H1 (cell line): ENCODE measurements at regions not wholly inside any gene's neighbourhood (a gene's known extent, or its start where the extent isn't known, plus 50 kb on each side); places are given as distances from the start of the nearest gene placed in this dataset.

Experiments
- BACH1 ChIP-seq: IDR thresholded peaks from 2 replicates; pipeline ENCODE4 v1.6.1; 2012; ENCODE audit warnings: low read length, improper control_type of control experiment
- CEBPB ChIP-seq: IDR thresholded peaks from 2 replicates; pipeline ENCODE4 v1.6.1; 2012; ENCODE audit warnings: low read depth, low read length
- CREB1 ChIP-seq: IDR thresholded peaks from 2 replicates; pipeline ENCODE4 v1.6.1; 2012; ENCODE audit warnings: inconsistent platforms
- JUN ChIP-seq: IDR thresholded peaks from 2 replicates; pipeline ENCODE4 v1.6.1; 2011; ENCODE audit warnings: low read depth, mild to moderate bottlenecking, improper control_type of control experiment, low read length
- JUND ChIP-seq: IDR thresholded peaks from 2 replicates; pipeline ENCODE4 v1.6.1; 2011; ENCODE audit warnings: mild to moderate bottlenecking, improper control_type of control experiment, low read length
- NRF1 ChIP-seq: IDR thresholded peaks from 2 replicates; pipeline ENCODE4 v1.6.1; 2011; ENCODE audit warnings: mild to moderate bottlenecking, low read depth, low read length, improper control_type of control experiment
- PHF8 ChIP-seq: fragments of 200-600 bp; sonication (generic); conservative IDR thresholded peaks from 2 replicates; pipeline ENCODE4 v1.7.1; 2012; ENCODE audit warnings: low read depth, mild to moderate bottlenecking, inconsistent platforms, low read length, moderate library complexity
- POLR2AphosphoS5 ChIP-seq: IDR thresholded peaks from 2 replicates; pipeline ENCODE4 v1.6.1; 2011; ENCODE audit warnings: low read depth, low read length
- RAD21 ChIP-seq, 2 experiments: IDR thresholded peaks in 1 of 2; conservative IDR thresholded peaks in 1 of 2; 2 replicates each; pipeline ENCODE4 v1.6.1; 2011; ENCODE audit warnings: low read depth in 2 of 2, low read length in 2 of 2, improper control_type of control experiment in 1 of 2, inconsistent platforms in 1 of 2, mild to moderate bottlenecking in 1 of 2, moderate library complexity in 1 of 2
- SP2 ChIP-seq: IDR thresholded peaks from 2 replicates; pipeline ENCODE4 v1.6.1; 2012; ENCODE audit warnings: mild to moderate bottlenecking, low read length, inconsistent platforms
- TCF12 ChIP-seq: IDR thresholded peaks from 2 replicates; pipeline ENCODE4 v1.6.1; 2011; ENCODE audit warnings: low read depth, mild to moderate bottlenecking, low read length
- TF ChIP-seq, protein P1 (sequence below), 3 experiments: IDR thresholded peaks; 1 replicate in 2 of 3; 2 replicates in 1 of 3; pipeline versions ENCODE4 v1.5.1 to v1.6.1; 2011; ENCODE audit warnings: low read length in 3 of 3, mild to moderate bottlenecking in 3 of 3, inconsistent platforms in 2 of 3, low read depth in 1 of 3, moderate library complexity in 1 of 3; ENCODE audit not compliant: insufficient read depth in 1 of 3; ENCODE audit errors: control extremely low read depth in 1 of 3

DNA sequence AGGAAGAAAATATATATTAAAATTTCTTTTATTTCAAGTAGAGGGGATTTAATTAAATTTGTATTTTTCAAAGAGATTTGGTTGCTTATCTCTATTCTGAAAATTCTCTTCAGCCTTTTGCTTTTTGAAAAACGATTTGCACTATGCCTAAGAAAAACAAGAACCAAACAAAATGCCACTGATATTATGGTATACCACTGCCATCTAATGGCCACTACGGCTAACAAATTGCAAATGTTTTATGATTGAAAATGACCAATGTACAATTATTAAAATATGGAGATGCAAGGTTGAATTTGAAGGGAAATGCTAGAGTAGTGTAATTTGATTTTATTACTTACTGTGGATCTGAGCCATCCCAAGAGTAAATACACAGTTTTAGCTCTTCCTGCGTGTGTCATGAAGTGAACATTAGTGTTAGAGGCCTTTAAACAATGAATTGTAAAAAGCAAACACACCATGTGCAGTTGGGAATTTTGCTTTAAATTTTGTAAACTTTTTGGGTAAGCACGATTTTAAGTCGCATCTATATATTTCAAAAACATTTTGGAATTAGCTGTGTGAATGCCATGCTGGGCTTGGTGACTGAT lies 137.4 kb upstream of the USP25 start:
- no peak for TF ChIP-seq TCF12
- TF ChIP-seq, protein P1, sequence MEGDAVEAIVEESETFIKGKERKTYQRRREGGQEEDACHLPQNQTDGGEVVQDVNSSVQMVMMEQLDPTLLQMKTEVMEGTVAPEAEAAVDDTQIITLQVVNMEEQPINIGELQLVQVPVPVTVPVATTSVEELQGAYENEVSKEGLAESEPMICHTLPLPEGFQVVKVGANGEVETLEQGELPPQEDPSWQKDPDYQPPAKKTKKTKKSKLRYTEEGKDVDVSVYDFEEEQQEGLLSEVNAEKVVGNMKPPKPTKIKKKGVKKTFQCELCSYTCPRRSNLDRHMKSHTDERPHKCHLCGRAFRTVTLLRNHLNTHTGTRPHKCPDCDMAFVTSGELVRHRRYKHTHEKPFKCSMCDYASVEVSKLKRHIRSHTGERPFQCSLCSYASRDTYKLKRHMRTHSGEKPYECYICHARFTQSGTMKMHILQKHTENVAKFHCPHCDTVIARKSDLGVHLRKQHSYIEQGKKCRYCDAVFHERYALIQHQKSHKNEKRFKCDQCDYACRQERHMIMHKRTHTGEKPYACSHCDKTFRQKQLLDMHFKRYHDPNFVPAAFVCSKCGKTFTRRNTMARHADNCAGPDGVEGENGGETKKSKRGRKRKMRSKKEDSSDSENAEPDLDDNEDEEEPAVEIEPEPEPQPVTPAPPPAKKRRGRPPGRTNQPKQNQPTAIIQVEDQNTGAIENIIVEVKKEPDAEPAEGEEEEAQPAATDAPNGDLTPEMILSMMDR (IDR thresholded peaks at IDR 0.05; ENCODE audit: control extremely low read depth in 1 of 3, insufficient read depth in 1 of 3, low read depth in 1 of 3, low read length in 3 of 3): peak in 2 of 3 experiments; percentile 29 to 43; a peak in 2 of 4 replicates
- TF ChIP-seq BACH1: no peak
- no peak for TF ChIP-seq PHF8
- no peak for TF ChIP-seq JUND
- no peak for TF ChIP-seq CEBPB
- no peak for TF ChIP-seq NRF1
- no peak for TF ChIP-seq SP2
- no peak for TF ChIP-seq CREB1
- no peak for TF ChIP-seq POLR2AphosphoS5
- no peak for TF ChIP-seq JUN
- TF ChIP-seq RAD21 (IDR thresholded peaks at IDR 0.05 in 1 of 2, conservative IDR thresholded peaks at IDR 0.05 in 1 of 2; ENCODE audit: low read depth in 2 of 2, low read length in 2 of 2): peak; percentile 74 to 79
